Caco-2 (cell line): ENCODE measurements at regions not wholly inside any gene's neighbourhood (a gene's known extent, or its start where the extent isn't known, plus 50 kb on each side); places are given as distances from the start of the nearest gene placed in this dataset.

Experiments
- BruUV-seq: library from RNA; stranded (reverse); fragments of 400-500 nt; replicated peaks from 2 replicates; lab custom pipeline; 2021; lab: Mats Ljungman, UMichigan
- CTCF ChIA-PET: fragments of 300-600 bp; sonication (Branson Sonifier 250); formaldehyde crosslinking; loops from one replicate; lab custom pipeline; 2022; ENCODE audit warnings: antibody characterized with exemption; lab: Charles Lee
- POLR2A ChIA-PET: fragments of 300-600 bp; sonication (Branson Sonifier 250); formaldehyde crosslinking; loops from one replicate; lab custom pipeline; 2022; ENCODE audit warnings: antibody characterized with exemption; lab: Charles Lee
- DNase-seq, 2 experiments: peaks; one replicate each; pipeline versions ENCODE4 v3.0.0 to v3.0.0-alpha.2; 2020 to 2022
- H3K27me3 ChIP-seq: replicated peaks from 2 replicates; pipeline ENCODE4 v1.6.0; 2011; ENCODE audit warnings: low read length; ENCODE audit not compliant: control insufficient read depth, insufficient read depth
- H3K36me3 ChIP-seq: 2 replicates; pipeline ENCODE4 v1.5.1; 2011; ENCODE audit warnings: low read length; ENCODE audit not compliant: control insufficient read depth, insufficient read depth
- H3K4me1 ChIP-seq: fragments of 250-450 bp; sonication (Bioruptor Pico); 2 replicates; pipeline ENCODE4 v1.5.1; 2020; ENCODE audit warnings: mild to moderate bottlenecking
- H3K4me3 ChIP-seq: 2 replicates; pipeline ENCODE4 v1.5.1; 2011; ENCODE audit warnings: low read depth, mild to moderate bottlenecking, control low read depth, low read length
- H3K9me3 ChIP-seq: fragments of 250-450 bp; sonication (Bioruptor Pico); 2 replicates; pipeline ENCODE4 v1.5.1; 2020; ENCODE audit warnings: mild to moderate bottlenecking, moderate library complexity
- H3K27ac Mint-ChIP-seq: one replicate; pipeline ENCODE4 v1.8.0; 2022; ENCODE audit warnings: mixed read lengths; ENCODE audit not compliant: unreplicated experiment
- H3K27me3 Mint-ChIP-seq: one replicate; pipeline ENCODE4 v1.8.0; 2022; ENCODE audit warnings: mixed read lengths; ENCODE audit not compliant: insufficient read depth, unreplicated experiment
- H3K36me3 Mint-ChIP-seq: one replicate; pipeline ENCODE4 v1.8.0; 2022; ENCODE audit warnings: mild to moderate bottlenecking, mixed read lengths; ENCODE audit not compliant: insufficient read depth, unreplicated experiment
- H3K4me1 Mint-ChIP-seq: one replicate; pipeline ENCODE4 v1.8.0; 2022; ENCODE audit warnings: low read depth, mixed read lengths; ENCODE audit not compliant: unreplicated experiment
- H3K4me3 Mint-ChIP-seq: one replicate; pipeline ENCODE4 v1.8.0; 2022; ENCODE audit warnings: mild to moderate bottlenecking, moderate library complexity, mixed read lengths; ENCODE audit not compliant: unreplicated experiment
- H3K9me3 Mint-ChIP-seq: one replicate; pipeline ENCODE4 v1.8.0; 2022; ENCODE audit warnings: mixed read lengths; ENCODE audit not compliant: unreplicated experiment
- intact Hi-C: fragments of 100-400 bp; cut with micrococcal nuclease; formaldehyde crosslinking; loops from one replicate; pipeline ENCODE4 v1.10.0; 2022; ENCODE audit not compliant: unreplicated experiment
- TF ChIP-seq, protein P1 (sequence below), 2 experiments: fragments of 200-600 bp in 1 of 2; IDR thresholded peaks; 1 replicate in 1 of 2; 2 replicates in 1 of 2; pipeline versions ENCODE4 v1.5.1 to v1.8.0; 2011 to 2022; ENCODE audit warnings: antibody characterized with exemption in 1 of 2, control low read depth in 1 of 2, inconsistent platforms in 1 of 2, low read depth in 1 of 2, low read length in 1 of 2, mild to moderate bottlenecking in 1 of 2, moderate library complexity in 1 of 2; ENCODE audit not compliant: insufficient read depth in 1 of 2, severe bottlenecking in 1 of 2, unreplicated experiment in 1 of 2

DNA sequence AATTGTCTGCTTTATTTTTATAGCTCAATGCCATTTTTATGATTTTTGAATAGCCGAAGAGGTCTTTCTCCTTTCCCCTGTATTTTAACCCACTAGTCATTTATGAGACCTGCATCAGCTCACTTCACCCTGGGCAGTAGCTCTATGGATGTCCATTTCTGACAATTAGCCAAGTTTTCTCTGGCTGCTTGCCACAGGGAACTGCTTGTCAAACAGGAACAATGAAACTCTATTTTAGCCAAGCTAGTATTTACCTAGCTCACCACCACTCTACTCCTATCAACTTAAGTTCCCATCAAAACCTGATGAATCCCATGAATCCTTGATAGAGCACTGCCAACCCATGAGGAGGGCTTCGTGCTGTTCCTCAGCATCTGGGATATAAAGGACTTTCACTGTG, 406.7 kb downstream of the RWDD3 start:
- TF ChIP-seq, protein P1, sequence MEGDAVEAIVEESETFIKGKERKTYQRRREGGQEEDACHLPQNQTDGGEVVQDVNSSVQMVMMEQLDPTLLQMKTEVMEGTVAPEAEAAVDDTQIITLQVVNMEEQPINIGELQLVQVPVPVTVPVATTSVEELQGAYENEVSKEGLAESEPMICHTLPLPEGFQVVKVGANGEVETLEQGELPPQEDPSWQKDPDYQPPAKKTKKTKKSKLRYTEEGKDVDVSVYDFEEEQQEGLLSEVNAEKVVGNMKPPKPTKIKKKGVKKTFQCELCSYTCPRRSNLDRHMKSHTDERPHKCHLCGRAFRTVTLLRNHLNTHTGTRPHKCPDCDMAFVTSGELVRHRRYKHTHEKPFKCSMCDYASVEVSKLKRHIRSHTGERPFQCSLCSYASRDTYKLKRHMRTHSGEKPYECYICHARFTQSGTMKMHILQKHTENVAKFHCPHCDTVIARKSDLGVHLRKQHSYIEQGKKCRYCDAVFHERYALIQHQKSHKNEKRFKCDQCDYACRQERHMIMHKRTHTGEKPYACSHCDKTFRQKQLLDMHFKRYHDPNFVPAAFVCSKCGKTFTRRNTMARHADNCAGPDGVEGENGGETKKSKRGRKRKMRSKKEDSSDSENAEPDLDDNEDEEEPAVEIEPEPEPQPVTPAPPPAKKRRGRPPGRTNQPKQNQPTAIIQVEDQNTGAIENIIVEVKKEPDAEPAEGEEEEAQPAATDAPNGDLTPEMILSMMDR (IDR thresholded peaks at IDR 0.05; ENCODE audit: insufficient read depth in 1 of 2, low read depth in 1 of 2, low read length in 1 of 2, severe bottlenecking in 1 of 2, unreplicated experiment in 1 of 2): no peak
- H3K27me3 ChIP-seq: no peaks in the 10 kb centered on the region
- H3K9me3 Mint-ChIP-seq: peaks cover 11% of the 10 kb centered on the region
- ChIA-PET POLR2A (no interaction called here), CTCF (no interaction called here)
- H3K27me3 Mint-ChIP-seq: no peaks in the 10 kb centered on the region
- H3K9me3 ChIP-seq: no peaks in the 10 kb centered on the region
- peaks cover 12% of the 10 kb centered on the region for H3K4me1 Mint-ChIP-seq
- H3K4me3 Mint-ChIP-seq: no peak overlapping the region
- DNase-seq: no peak
- no peaks in the 10 kb centered on the region for H3K36me3 Mint-ChIP-seq
- no peaks in the 10 kb centered on the region for H3K36me3 ChIP-seq
- intact Hi-C loops: no loop called here
- H3K4me1 ChIP-seq: peaks cover 8% of the 10 kb centered on the region
- H3K27ac Mint-ChIP-seq: no peak overlapping the region
- BruUV-seq: no TSS peak
- H3K4me3 ChIP-seq: no peak overlapping the region

DNA sequence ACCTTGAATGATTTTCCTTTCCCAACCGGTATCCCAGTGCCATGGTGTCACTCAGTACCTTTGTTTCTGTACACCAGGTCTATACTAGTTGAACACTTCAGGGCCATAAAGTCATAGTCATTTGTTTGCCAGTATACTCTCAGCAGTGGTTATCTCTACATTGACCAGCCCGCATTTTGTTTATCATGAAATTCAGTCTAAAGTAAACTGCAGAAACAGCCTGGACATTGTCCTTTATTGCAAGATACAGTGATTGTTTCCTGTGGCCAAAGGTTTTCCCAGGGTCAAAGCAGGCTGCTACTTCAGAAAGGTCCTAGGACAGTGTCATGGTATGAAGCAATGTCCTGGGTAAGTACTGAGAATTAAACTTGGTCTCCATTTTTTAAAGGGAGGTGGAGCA, 407.4 kb downstream of the RWDD3 start:
- Mint-ChIP-seq H3K4me1 (peaks cover 12% of the 10 kb centered on the region), H3K27me3 (no peaks in the 10 kb centered on the region), H3K36me3 (no peaks in the 10 kb centered on the region), H3K27ac (no peak overlapping the region), H3K9me3 (peaks cover 12% of the 10 kb centered on the region), H3K4me3 (no peak overlapping the region)
- H3K36me3 ChIP-seq: no peaks in the 10 kb centered on the region
- intact Hi-C loops: no loop called here
- no TSS peak for BruUV-seq
- CTCF ChIA-PET: no interaction called here
- peaks cover 8% of the 10 kb centered on the region for H3K4me1 ChIP-seq
- no peaks in the 10 kb centered on the region for H3K27me3 ChIP-seq
- H3K9me3 ChIP-seq: no peaks in the 10 kb centered on the region
- peak; percentile 21 to 46 for DNase-seq
- no peak overlapping the region for H3K4me3 ChIP-seq
- POLR2A ChIA-PET: no interaction called here
- TF ChIP-seq, protein P1 (IDR thresholded peaks at IDR 0.05; ENCODE audit: insufficient read depth in 1 of 2, low read depth in 1 of 2, low read length in 1 of 2, severe bottlenecking in 1 of 2, unreplicated experiment in 1 of 2): no peak

GRCh38 chr1:95642035-95642434, 408.0 kb downstream of the RWDD3 start:
- intact Hi-C loops: no loop called here
- Mint-ChIP-seq H3K27ac (no peak overlapping the region), H3K36me3 (no peaks in the 10 kb centered on the region), H3K27me3 (no peaks in the 10 kb centered on the region), H3K4me3 (no peak overlapping the region), H3K4me1 (peaks cover 12% of the 10 kb centered on the region), H3K9me3 (peaks cover 19% of the 10 kb centered on the region)
- peaks cover 8% of the 10 kb centered on the region for H3K4me1 ChIP-seq
- DNase-seq: no peak
- BruUV-seq: no TSS peak
- H3K36me3 ChIP-seq: no peaks in the 10 kb centered on the region
- TF ChIP-seq, protein P1 (IDR thresholded peaks at IDR 0.05; ENCODE audit: insufficient read depth in 1 of 2, low read depth in 1 of 2, low read length in 1 of 2, severe bottlenecking in 1 of 2, unreplicated experiment in 1 of 2): no peak
- POLR2A ChIA-PET: no interaction called here
- H3K27me3 ChIP-seq: no peaks in the 10 kb centered on the region
- CTCF ChIA-PET: no interaction called here
- H3K4me3 ChIP-seq: no peak overlapping the region
- no peaks in the 10 kb centered on the region for H3K9me3 ChIP-seq
